C4-2B (cell line): ENCODE measurements at regions not wholly inside any gene's neighbourhood (a gene's known extent, or its start where the extent isn't known, plus 50 kb on each side); places are given as distances from the start of the nearest gene placed in this dataset.

ENCODE experiments used
- ZFX ChIP-seq: fragments of 450-650 bp; IDR thresholded peaks from 2 replicates; pipeline ENCODE4 v1.6.1; 2017
- TF ChIP-seq, protein P1 (sequence below): fragments of 450-650 bp; conservative IDR thresholded peaks from 2 replicates; pipeline ENCODE4 v1.5.1; 2017; ENCODE audit warnings: mild to moderate bottlenecking

GRCh38 chr15:69876064-69876940 is 221.4 kb downstream of the TLE3 start:
- TF ChIP-seq, protein P1, sequence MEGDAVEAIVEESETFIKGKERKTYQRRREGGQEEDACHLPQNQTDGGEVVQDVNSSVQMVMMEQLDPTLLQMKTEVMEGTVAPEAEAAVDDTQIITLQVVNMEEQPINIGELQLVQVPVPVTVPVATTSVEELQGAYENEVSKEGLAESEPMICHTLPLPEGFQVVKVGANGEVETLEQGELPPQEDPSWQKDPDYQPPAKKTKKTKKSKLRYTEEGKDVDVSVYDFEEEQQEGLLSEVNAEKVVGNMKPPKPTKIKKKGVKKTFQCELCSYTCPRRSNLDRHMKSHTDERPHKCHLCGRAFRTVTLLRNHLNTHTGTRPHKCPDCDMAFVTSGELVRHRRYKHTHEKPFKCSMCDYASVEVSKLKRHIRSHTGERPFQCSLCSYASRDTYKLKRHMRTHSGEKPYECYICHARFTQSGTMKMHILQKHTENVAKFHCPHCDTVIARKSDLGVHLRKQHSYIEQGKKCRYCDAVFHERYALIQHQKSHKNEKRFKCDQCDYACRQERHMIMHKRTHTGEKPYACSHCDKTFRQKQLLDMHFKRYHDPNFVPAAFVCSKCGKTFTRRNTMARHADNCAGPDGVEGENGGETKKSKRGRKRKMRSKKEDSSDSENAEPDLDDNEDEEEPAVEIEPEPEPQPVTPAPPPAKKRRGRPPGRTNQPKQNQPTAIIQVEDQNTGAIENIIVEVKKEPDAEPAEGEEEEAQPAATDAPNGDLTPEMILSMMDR, result no peak
- TF ChIP-seq ZFX, result no peak
